ENCODE measurements at regions not wholly inside any gene's neighbourhood (a gene's known extent, or its start where the extent isn't known, plus 50 kb on each side); places are given as distances from the start of the nearest gene placed in this dataset.

DNA sequence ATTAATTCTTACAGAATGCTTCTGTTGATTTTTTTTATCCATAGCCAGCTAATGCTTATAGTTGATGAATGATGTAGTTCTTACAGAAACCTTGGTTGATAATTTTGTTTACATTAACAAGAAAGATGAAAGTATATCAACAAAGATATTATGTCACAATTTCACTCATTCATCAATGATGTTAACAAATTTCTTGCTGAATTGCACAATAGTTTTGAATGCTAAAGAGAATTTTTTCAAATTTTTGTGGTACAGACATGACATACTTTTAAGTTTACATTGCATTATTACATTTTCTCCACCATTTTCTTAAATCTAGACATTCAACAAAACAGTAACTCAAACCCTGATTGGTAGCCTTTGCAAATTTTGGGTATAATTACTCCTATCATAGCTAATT, 236.3 kb downstream of the FOXD2 start:
- TF ChIP-seq, protein P1, sequence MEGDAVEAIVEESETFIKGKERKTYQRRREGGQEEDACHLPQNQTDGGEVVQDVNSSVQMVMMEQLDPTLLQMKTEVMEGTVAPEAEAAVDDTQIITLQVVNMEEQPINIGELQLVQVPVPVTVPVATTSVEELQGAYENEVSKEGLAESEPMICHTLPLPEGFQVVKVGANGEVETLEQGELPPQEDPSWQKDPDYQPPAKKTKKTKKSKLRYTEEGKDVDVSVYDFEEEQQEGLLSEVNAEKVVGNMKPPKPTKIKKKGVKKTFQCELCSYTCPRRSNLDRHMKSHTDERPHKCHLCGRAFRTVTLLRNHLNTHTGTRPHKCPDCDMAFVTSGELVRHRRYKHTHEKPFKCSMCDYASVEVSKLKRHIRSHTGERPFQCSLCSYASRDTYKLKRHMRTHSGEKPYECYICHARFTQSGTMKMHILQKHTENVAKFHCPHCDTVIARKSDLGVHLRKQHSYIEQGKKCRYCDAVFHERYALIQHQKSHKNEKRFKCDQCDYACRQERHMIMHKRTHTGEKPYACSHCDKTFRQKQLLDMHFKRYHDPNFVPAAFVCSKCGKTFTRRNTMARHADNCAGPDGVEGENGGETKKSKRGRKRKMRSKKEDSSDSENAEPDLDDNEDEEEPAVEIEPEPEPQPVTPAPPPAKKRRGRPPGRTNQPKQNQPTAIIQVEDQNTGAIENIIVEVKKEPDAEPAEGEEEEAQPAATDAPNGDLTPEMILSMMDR (IDR thresholded peaks at IDR 0.05 in 4 of 5, conservative IDR thresholded peaks at IDR 0.05 in 1 of 5), result no peak
- no peak for TF ChIP-seq POLR2A (IDR thresholded peaks at IDR 0.05)
- intact Hi-C loops (cut with DNase I; ENCODE audit: low total_unique reads), result no loop called here
- Histone ChIP-seq H3K4me1 (no peaks in the 10 kb centered on the region), H3K4me3 (no peak overlapping the region), H3K27me3 (no peaks in the 10 kb centered on the region), H3K9me3 (no peaks in the 10 kb centered on the region), H3K27ac (no peak overlapping the region), H3K36me3 (no peaks in the 10 kb centered on the region)
- DNase-seq (no peak), ATAC-seq (no peak)
- in situ Hi-C loops (cut with MboI; ENCODE audit: low sequenced_read_pairs in 4 of 4), result no loop called here

DNA sequence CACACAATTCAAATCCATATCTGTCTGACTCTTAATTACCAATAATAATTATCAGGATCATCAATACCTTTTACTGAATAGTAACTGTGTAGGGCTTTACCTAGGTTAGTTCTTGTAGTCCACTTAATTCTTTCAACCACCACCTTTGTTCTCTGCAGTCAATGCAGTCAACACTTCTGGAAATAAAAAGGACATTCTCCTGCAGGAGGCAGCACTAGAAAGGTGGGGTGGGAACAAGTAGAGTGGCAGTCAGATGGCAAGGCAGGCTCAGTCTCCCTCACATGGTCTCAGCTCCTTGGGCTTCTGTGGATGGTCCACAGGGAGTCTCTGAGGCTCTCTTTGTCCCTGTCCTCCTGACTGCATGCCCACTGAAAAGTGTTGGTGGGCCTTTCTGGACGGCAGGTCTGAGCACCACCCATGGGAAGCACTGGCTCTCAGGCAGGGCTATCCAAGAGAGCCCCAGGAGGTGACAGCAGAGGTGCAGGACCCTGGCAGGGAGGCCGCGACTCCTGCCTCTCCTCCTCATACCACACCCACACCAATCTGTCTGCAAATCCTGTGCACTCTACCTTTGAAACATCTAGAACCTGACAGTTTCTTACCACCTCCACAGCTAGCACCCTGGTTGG, 237.3 kb downstream of the FOXD2 start:
- H3K36me3 ChIP-seq, result no peaks in the 10 kb centered on the region
- TF ChIP-seq, protein P1 (IDR thresholded peaks at IDR 0.05 in 4 of 5, conservative IDR thresholded peaks at IDR 0.05 in 1 of 5), result no peak
- no peak for TF ChIP-seq POLR2A (IDR thresholded peaks at IDR 0.05)
- intact Hi-C loops (cut with DNase I; ENCODE audit: low total_unique reads), result no loop called here
- H3K4me1 ChIP-seq, result no peaks in the 10 kb centered on the region
- no peak overlapping the region for H3K4me3 ChIP-seq
- ATAC-seq (no peak), DNase-seq (no peak)
- H3K9me3 ChIP-seq, result no peaks in the 10 kb centered on the region
- H3K27me3 ChIP-seq, result no peaks in the 10 kb centered on the region
- in situ Hi-C loops (cut with MboI; ENCODE audit: low sequenced_read_pairs in 4 of 4), result no loop called here
- H3K27ac ChIP-seq, result no peak overlapping the region

DNA sequence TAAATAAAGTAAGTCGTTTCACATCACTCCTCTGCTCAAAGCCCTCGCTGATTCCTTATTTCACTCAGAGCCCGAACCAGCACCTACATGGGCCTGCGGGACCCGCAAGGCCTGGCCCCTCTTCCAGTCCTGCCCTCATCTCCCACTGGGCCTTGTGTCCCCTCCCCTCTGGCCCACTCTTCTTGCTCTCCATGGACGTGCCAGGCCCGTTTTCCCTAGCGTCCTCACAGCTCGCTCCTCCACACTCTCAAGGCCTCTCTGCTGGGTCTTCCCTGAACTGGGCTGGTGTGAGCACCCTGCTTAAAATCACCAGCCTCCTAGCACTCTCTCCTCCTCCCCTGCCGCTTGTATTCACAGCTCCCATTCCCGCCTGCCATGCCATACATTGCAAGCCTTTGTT, 237.9 kb downstream of the FOXD2 start:
- DNase-seq (no peak), ATAC-seq (no peak)
- Histone ChIP-seq H3K27me3 (no peaks in the 10 kb centered on the region), H3K4me1 (no peaks in the 10 kb centered on the region), H3K4me3 (no peak overlapping the region), H3K9me3 (no peaks in the 10 kb centered on the region), H3K36me3 (no peaks in the 10 kb centered on the region), H3K27ac (no peak overlapping the region)
- in situ Hi-C loops (cut with MboI; ENCODE audit: low sequenced_read_pairs in 4 of 4), result no loop called here
- no peak for TF ChIP-seq POLR2A (IDR thresholded peaks at IDR 0.05)
- TF ChIP-seq, protein P1 (IDR thresholded peaks at IDR 0.05 in 4 of 5, conservative IDR thresholded peaks at IDR 0.05 in 1 of 5), result no peak
- intact Hi-C loops (cut with DNase I; ENCODE audit: low total_unique reads), result no loop called here

DNA sequence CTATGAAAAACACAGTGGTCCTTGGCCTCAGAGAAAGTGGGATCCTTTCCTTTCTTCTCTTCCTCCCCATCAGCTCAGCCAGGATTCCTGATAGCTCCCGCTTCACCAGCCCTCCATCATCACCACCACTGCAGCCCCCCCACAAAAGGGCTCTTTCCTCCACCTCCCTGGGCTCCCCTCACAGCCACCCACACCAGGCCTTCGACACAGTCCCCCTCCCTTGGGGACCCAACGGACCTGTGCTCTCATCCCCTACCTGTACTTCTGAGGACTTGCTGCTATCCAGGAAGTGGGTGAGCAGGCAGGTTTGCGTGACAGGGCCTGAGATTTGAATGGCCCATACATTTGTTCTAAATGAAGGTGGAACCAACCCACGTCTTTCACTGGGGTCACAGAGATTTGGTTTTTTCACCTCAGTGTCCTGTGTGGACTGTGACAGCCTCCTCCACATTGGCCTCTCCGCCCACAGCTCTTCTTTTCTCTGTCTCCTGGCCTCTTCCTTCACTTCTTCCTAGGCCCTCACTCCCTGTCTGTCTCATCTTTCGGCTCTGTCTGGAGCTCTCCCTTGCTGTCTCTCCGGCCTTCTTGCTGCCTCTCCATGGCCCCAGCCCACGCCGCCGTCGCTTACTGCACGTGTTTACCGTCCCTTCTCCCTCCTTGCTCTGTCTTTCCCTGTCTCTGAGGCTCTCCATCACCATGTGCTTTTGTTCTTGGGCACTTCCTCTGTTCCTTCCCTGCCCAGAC, 238.6 kb downstream of the FOXD2 start:
- H3K9me3 ChIP-seq, result no peaks in the 10 kb centered on the region
- no peak overlapping the region for H3K27ac ChIP-seq
- intact Hi-C loops (cut with DNase I; ENCODE audit: low total_unique reads) (no loop called here), in situ Hi-C loops (cut with MboI; ENCODE audit: low sequenced_read_pairs in 4 of 4) (no loop called here)
- no peaks in the 10 kb centered on the region for H3K4me1 ChIP-seq
- no peaks in the 10 kb centered on the region for H3K36me3 ChIP-seq
- ATAC-seq (no peak), DNase-seq (no peak)
- no peak for TF ChIP-seq POLR2A (IDR thresholded peaks at IDR 0.05)
- TF ChIP-seq, protein P1 (IDR thresholded peaks at IDR 0.05 in 4 of 5, conservative IDR thresholded peaks at IDR 0.05 in 1 of 5), result no peak
- H3K4me3 ChIP-seq, result no peak overlapping the region
- no peaks in the 10 kb centered on the region for H3K27me3 ChIP-seq
